ENCODE measurements at regions not wholly inside any gene's neighbourhood (a gene's known extent, or its start where the extent isn't known, plus 50 kb on each side); places are given as distances from the start of the nearest gene placed in this dataset.

- no peaks in the 10 kb centered on the region for H3F3A ChIP-seq (ENCODE audit: insufficient read depth)
- H3K9me2 ChIP-seq (replicated peaks; ENCODE audit: insufficient read depth, low read length), result no peaks in the 10 kb centered on the region
- H3K36me3 ChIP-seq (ENCODE audit: low read length), result no peaks in the 10 kb centered on the region
- H4K20me1 ChIP-seq (ENCODE audit: low read depth, low read length), result no peaks in the 10 kb centered on the region
- H3K4me2 ChIP-seq (ENCODE audit: low read depth, low read length, poor library complexity, severe bottlenecking), result no peak overlapping the region
- no peaks in the 10 kb centered on the region for H3K79me2 ChIP-seq (ENCODE audit: insufficient read depth, low read length)
- H3K9me3 ChIP-seq (ENCODE audit: insufficient read depth, low read length), result no peaks in the 10 kb centered on the region
- H2AFZ ChIP-seq (ENCODE audit: low read depth, low read length, severe bottlenecking), result no peak overlapping the region
- H3K27me3 ChIP-seq (ENCODE audit: low read length), result no peaks in the 10 kb centered on the region
- H3K9ac ChIP-seq (ENCODE audit: low read length), result no peak overlapping the region
- no peak overlapping the region for H3K27ac ChIP-seq (ENCODE audit: low read depth, low read length)
- TF ChIP-seq, protein P1, sequence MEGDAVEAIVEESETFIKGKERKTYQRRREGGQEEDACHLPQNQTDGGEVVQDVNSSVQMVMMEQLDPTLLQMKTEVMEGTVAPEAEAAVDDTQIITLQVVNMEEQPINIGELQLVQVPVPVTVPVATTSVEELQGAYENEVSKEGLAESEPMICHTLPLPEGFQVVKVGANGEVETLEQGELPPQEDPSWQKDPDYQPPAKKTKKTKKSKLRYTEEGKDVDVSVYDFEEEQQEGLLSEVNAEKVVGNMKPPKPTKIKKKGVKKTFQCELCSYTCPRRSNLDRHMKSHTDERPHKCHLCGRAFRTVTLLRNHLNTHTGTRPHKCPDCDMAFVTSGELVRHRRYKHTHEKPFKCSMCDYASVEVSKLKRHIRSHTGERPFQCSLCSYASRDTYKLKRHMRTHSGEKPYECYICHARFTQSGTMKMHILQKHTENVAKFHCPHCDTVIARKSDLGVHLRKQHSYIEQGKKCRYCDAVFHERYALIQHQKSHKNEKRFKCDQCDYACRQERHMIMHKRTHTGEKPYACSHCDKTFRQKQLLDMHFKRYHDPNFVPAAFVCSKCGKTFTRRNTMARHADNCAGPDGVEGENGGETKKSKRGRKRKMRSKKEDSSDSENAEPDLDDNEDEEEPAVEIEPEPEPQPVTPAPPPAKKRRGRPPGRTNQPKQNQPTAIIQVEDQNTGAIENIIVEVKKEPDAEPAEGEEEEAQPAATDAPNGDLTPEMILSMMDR (IDR thresholded peaks at IDR 0.05; ENCODE audit: insufficient read depth, low read length, poor library complexity, severe bottlenecking), result no peak
- no peak for TF ChIP-seq EZH2phosphoT487 (conservative IDR thresholded peaks at IDR 0.05; ENCODE audit: low read length)
- H3K4me3 ChIP-seq (ENCODE audit: insufficient read depth, low read length, poor library complexity, severe bottlenecking), result no peak overlapping the region
Observed at GRCh38 chr7:55644567-55644966, 72.3 kb upstream of the VOPP1 start.

- Histone ChIP-seq H3F3A (ENCODE audit: insufficient read depth) (no peaks in the 10 kb centered on the region), H3K79me2 (ENCODE audit: insufficient read depth, low read length) (no peaks in the 10 kb centered on the region), H3K27ac (ENCODE audit: low read depth, low read length) (no peak overlapping the region)
Observed at GRCh38 chr7:55642266-55642665, 70.0 kb upstream of the VOPP1 start.

GRCh38 chr7:55641811-55642210, 69.5 kb upstream of the VOPP1 start:
- Histone ChIP-seq H3K4me2 (ENCODE audit: low read depth, low read length, poor library complexity, severe bottlenecking) (no peak overlapping the region), H3K79me2 (ENCODE audit: insufficient read depth, low read length) (no peaks in the 10 kb centered on the region), H3K9me2 (replicated peaks; ENCODE audit: insufficient read depth, low read length) (no peaks in the 10 kb centered on the region), H3K27ac (ENCODE audit: low read depth, low read length) (no peak overlapping the region), H3K27me3 (ENCODE audit: low read length) (no peaks in the 10 kb centered on the region), H2AFZ (ENCODE audit: low read depth, low read length, severe bottlenecking) (no peak overlapping the region), H3K9me3 (ENCODE audit: insufficient read depth, low read length) (no peaks in the 10 kb centered on the region), H3K4me3 (ENCODE audit: insufficient read depth, low read length, poor library complexity, severe bottlenecking) (no peak overlapping the region), H3F3A (ENCODE audit: insufficient read depth) (no peaks in the 10 kb centered on the region), H3K9ac (ENCODE audit: low read length) (no peak overlapping the region), H3K36me3 (ENCODE audit: low read length) (no peaks in the 10 kb centered on the region), H4K20me1 (ENCODE audit: low read depth, low read length) (no peaks in the 10 kb centered on the region)
- no peak for TF ChIP-seq EZH2phosphoT487 (conservative IDR thresholded peaks at IDR 0.05; ENCODE audit: low read length)
- TF ChIP-seq, protein P1 (IDR thresholded peaks at IDR 0.05; ENCODE audit: insufficient read depth, low read length, poor library complexity, severe bottlenecking), result no peak

More at GRCh38 chr7:55642266-55642665, 70.0 kb upstream of the VOPP1 start:
- H2AFZ ChIP-seq (ENCODE audit: low read depth, low read length, severe bottlenecking), result no peak overlapping the region
- no peaks in the 10 kb centered on the region for H3K9me3 ChIP-seq (ENCODE audit: insufficient read depth, low read length)
- no peak overlapping the region for H3K4me3 ChIP-seq (ENCODE audit: insufficient read depth, low read length, poor library complexity, severe bottlenecking)
- no peak for TF ChIP-seq EZH2phosphoT487 (conservative IDR thresholded peaks at IDR 0.05; ENCODE audit: low read length)
- TF ChIP-seq, protein P1 (IDR thresholded peaks at IDR 0.05; ENCODE audit: insufficient read depth, low read length, poor library complexity, severe bottlenecking), result no peak
- H3K9me2 ChIP-seq (replicated peaks; ENCODE audit: insufficient read depth, low read length), result no peaks in the 10 kb centered on the region
- no peaks in the 10 kb centered on the region for H4K20me1 ChIP-seq (ENCODE audit: low read depth, low read length)
- H3K9ac ChIP-seq (ENCODE audit: low read length), result no peak overlapping the region
- H3K27me3 ChIP-seq (ENCODE audit: low read length), result no peaks in the 10 kb centered on the region
- H3K36me3 ChIP-seq (ENCODE audit: low read length), result no peaks in the 10 kb centered on the region
- no peak overlapping the region for H3K4me2 ChIP-seq (ENCODE audit: low read depth, low read length, poor library complexity, severe bottlenecking)

Data from SU-DHL-6 (cell line).